HEK293T (cell line): ENCODE measurements at regions not wholly inside any gene's neighbourhood (a gene's known extent, or its start where the extent isn't known, plus 50 kb on each side); places are given as distances from the start of the nearest gene placed in this dataset.

ENCODE experiments used
- CTBP1 ChIP-seq: fragments of 450-650 bp; IDR thresholded peaks from 2 replicates; pipeline ENCODE4 v1.6.1; 2016; ENCODE audit warnings: borderline replicate concordance
- FOXA1 ChIP-seq: fragments of 450-650 bp; IDR thresholded peaks from 2 replicates; pipeline ENCODE4 v1.6.1; 2016; ENCODE audit warnings: mild to moderate bottlenecking
- FOXM1 ChIP-seq: fragments of 450-650 bp; IDR thresholded peaks from 2 replicates; pipeline ENCODE4 v1.6.1; 2017; ENCODE audit warnings: mild to moderate bottlenecking, borderline replicate concordance
- HDGF ChIP-seq: fragments of 450-650 bp; IDR thresholded peaks from 2 replicates; pipeline ENCODE4 v1.6.1; 2017; ENCODE audit warnings: antibody characterized with exemption, borderline replicate concordance
- L3MBTL2 ChIP-seq: fragments of 450-650 bp; conservative IDR thresholded peaks from 2 replicates; pipeline ENCODE4 v1.6.1; 2016; ENCODE audit warnings: mild to moderate bottlenecking
- SP1 ChIP-seq: fragments of 450-650 bp; IDR thresholded peaks from 2 replicates; pipeline ENCODE4 v1.6.1; 2017
- SUZ12 ChIP-seq: fragments of 450-650 bp; IDR thresholded peaks from 2 replicates; pipeline ENCODE4 v1.6.1; 2016; ENCODE audit warnings: mild to moderate bottlenecking
- TARDBP ChIP-seq: fragments of 450-650 bp; IDR thresholded peaks from 2 replicates; pipeline ENCODE4 v1.6.1; 2016
- ZNF384 ChIP-seq: fragments of 450-650 bp; IDR thresholded peaks from 2 replicates; pipeline ENCODE4 v1.6.1; 2016

- TF ChIP-seq TARDBP (no peak), CTBP1 (no peak), FOXA1 (no peak), SUZ12 (no peak), HDGF (no peak), ZNF384 (no peak), FOXM1 (no peak), SP1 (no peak), L3MBTL2 (no peak)
These were observed 878.0 kb upstream of the TMEM132C start for GRCh38 chr12:127388985-127389384.
